ENCODE measurements at regions not wholly inside any gene's neighbourhood (a gene's known extent, or its start where the extent isn't known, plus 50 kb on each side); places are given as distances from the start of the nearest gene placed in this dataset.

DNA sequence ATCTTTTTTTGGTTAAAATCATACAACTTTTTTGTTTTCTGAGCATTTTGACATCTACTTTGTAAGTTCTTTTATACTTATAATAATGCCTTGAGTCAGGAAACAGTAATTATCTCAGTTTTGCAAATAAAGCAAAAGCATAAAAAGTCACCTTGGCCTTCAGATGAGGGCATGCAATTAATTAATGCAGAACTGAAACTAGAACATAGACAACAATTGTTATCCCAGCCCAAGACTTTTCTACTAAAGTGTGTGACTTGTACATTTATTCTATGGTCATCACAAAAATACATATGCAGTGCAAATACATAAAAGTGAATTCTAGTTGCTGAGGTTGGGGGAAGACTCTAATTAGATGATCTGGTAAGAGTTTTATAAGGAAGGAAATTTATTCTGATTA is 179.9 kb downstream of the ST8SIA4 start:
- no peaks in the 10 kb centered on the region for H3K27me3 Mint-ChIP-seq (ENCODE audit: insufficient read depth, unreplicated experiment)
- H3K4me3 ChIP-seq (ENCODE audit: low read depth, low read length) = no peak overlapping the region
- H3K4me3 Mint-ChIP-seq (ENCODE audit: unreplicated experiment) = no peak overlapping the region
- no peak for DNase-seq
- H3K36me3 ChIP-seq (ENCODE audit: control insufficient read depth, insufficient read depth, low read length) = no peaks in the 10 kb centered on the region
- no peaks in the 10 kb centered on the region for H3K9me3 Mint-ChIP-seq (ENCODE audit: unreplicated experiment)
- H3K4me1 Mint-ChIP-seq (ENCODE audit: low read depth, unreplicated experiment) = no peaks in the 10 kb centered on the region
- no peaks in the 10 kb centered on the region for H3K4me1 ChIP-seq
- H3K9me3 ChIP-seq = no peaks in the 10 kb centered on the region
- no peaks in the 10 kb centered on the region for H3K36me3 Mint-ChIP-seq (ENCODE audit: insufficient read depth, unreplicated experiment)
- H3K27ac Mint-ChIP-seq (ENCODE audit: unreplicated experiment) = no peak overlapping the region
- ChIA-PET CTCF (no interaction called here), POLR2A (no interaction called here)
- no peaks in the 10 kb centered on the region for H3K27me3 ChIP-seq (replicated peaks; ENCODE audit: control insufficient read depth, insufficient read depth, low read length)
- BruUV-seq (replicated peaks) = no TSS peak
- TF ChIP-seq, protein P1, sequence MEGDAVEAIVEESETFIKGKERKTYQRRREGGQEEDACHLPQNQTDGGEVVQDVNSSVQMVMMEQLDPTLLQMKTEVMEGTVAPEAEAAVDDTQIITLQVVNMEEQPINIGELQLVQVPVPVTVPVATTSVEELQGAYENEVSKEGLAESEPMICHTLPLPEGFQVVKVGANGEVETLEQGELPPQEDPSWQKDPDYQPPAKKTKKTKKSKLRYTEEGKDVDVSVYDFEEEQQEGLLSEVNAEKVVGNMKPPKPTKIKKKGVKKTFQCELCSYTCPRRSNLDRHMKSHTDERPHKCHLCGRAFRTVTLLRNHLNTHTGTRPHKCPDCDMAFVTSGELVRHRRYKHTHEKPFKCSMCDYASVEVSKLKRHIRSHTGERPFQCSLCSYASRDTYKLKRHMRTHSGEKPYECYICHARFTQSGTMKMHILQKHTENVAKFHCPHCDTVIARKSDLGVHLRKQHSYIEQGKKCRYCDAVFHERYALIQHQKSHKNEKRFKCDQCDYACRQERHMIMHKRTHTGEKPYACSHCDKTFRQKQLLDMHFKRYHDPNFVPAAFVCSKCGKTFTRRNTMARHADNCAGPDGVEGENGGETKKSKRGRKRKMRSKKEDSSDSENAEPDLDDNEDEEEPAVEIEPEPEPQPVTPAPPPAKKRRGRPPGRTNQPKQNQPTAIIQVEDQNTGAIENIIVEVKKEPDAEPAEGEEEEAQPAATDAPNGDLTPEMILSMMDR (IDR thresholded peaks at IDR 0.05; ENCODE audit: insufficient read depth in 1 of 2, low read depth in 1 of 2, low read length in 1 of 2, severe bottlenecking in 1 of 2, unreplicated experiment in 1 of 2) = no peak
- intact Hi-C loops (cut with micrococcal nuclease; ENCODE audit: unreplicated experiment) = no loop called here

DNA sequence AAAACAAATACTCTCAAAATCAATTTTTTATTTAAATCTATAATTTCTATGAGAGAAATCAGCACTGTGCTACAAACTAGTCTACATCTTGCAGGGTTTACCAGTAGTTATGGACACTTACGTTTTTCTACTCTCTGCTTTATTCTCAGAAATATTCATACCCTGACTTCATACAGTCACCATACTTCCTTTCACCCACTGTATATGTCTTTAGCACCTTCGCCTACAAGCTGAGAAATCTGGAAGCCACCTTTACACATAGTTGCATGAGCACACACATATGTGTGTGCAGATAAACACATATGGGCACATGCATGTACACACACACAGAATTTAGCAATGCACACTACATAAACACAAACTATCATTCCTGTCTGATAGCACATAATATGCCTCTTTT is 177.0 kb downstream of the ST8SIA4 start:
- intact Hi-C loops (cut with micrococcal nuclease; ENCODE audit: unreplicated experiment) = no loop called here
- Histone ChIP-seq H3K9me3 (no peaks in the 10 kb centered on the region), H3K27me3 (replicated peaks; ENCODE audit: control insufficient read depth, insufficient read depth, low read length) (no peaks in the 10 kb centered on the region), H3K4me1 (no peaks in the 10 kb centered on the region), H3K36me3 (ENCODE audit: control insufficient read depth, insufficient read depth, low read length) (no peaks in the 10 kb centered on the region), H3K4me3 (ENCODE audit: low read depth, low read length) (no peak overlapping the region)
- H3K4me3 Mint-ChIP-seq (ENCODE audit: unreplicated experiment) = no peak overlapping the region
- BruUV-seq (replicated peaks) = no TSS peak
- H3K27me3 Mint-ChIP-seq (ENCODE audit: insufficient read depth, unreplicated experiment) = no peaks in the 10 kb centered on the region
- CTCF ChIA-PET = no interaction called here
- no peak overlapping the region for H3K27ac Mint-ChIP-seq (ENCODE audit: unreplicated experiment)
- no peak for DNase-seq
- TF ChIP-seq, protein P1 (IDR thresholded peaks at IDR 0.05; ENCODE audit: insufficient read depth in 1 of 2, low read depth in 1 of 2, low read length in 1 of 2, severe bottlenecking in 1 of 2, unreplicated experiment in 1 of 2) = no peak
- POLR2A ChIA-PET = no interaction called here
- no peaks in the 10 kb centered on the region for H3K36me3 Mint-ChIP-seq (ENCODE audit: insufficient read depth, unreplicated experiment)
- H3K9me3 Mint-ChIP-seq (ENCODE audit: unreplicated experiment) = no peaks in the 10 kb centered on the region
- H3K4me1 Mint-ChIP-seq (ENCODE audit: low read depth, unreplicated experiment) = no peaks in the 10 kb centered on the region

- ChIA-PET POLR2A (no interaction called here), CTCF (no interaction called here)
- Histone ChIP-seq H3K27me3 (replicated peaks; ENCODE audit: control insufficient read depth, insufficient read depth, low read length) (no peaks in the 10 kb centered on the region), H3K9me3 (no peaks in the 10 kb centered on the region), H3K4me1 (no peaks in the 10 kb centered on the region), H3K4me3 (ENCODE audit: low read depth, low read length) (no peak overlapping the region), H3K36me3 (ENCODE audit: control insufficient read depth, insufficient read depth, low read length) (no peaks in the 10 kb centered on the region)
- Mint-ChIP-seq H3K9me3 (ENCODE audit: unreplicated experiment) (no peaks in the 10 kb centered on the region), H3K27me3 (ENCODE audit: insufficient read depth, unreplicated experiment) (no peaks in the 10 kb centered on the region), H3K4me3 (ENCODE audit: unreplicated experiment) (no peak overlapping the region), H3K36me3 (ENCODE audit: insufficient read depth, unreplicated experiment) (no peaks in the 10 kb centered on the region), H3K4me1 (ENCODE audit: low read depth, unreplicated experiment) (no peaks in the 10 kb centered on the region), H3K27ac (ENCODE audit: unreplicated experiment) (no peak overlapping the region)
- TF ChIP-seq, protein P1 (IDR thresholded peaks at IDR 0.05; ENCODE audit: insufficient read depth in 1 of 2, low read depth in 1 of 2, low read length in 1 of 2, severe bottlenecking in 1 of 2, unreplicated experiment in 1 of 2) = no peak
- no TSS peak for BruUV-seq (replicated peaks)
- DNase-seq = no peak
- intact Hi-C loops (cut with micrococcal nuclease; ENCODE audit: unreplicated experiment) = no loop called here
These were observed 171.3 kb downstream of the ST8SIA4 start for GRCh38 chr5:100731768-100732167.
